NCI-H146 treated with DMSO at 0.1 percent for 48 hours (cell line): ENCODE measurements at regions not wholly inside any gene's neighbourhood (a gene's known extent, or its start where the extent isn't known, plus 50 kb on each side); places are given as distances from the start of the nearest gene placed in this dataset.
"Not testable (repeated sequence)": the region's sequence is repeated elsewhere in the genome, so short reads cannot be mapped to it uniquely, and the experiment has no call there.

ENCODE experiments used
- DNase-seq: peaks from one replicate; lab custom pipeline; 2025; ENCODE audit not compliant: unreplicated experiment; lab: John Stamatoyannopoulos, UW

DNA sequence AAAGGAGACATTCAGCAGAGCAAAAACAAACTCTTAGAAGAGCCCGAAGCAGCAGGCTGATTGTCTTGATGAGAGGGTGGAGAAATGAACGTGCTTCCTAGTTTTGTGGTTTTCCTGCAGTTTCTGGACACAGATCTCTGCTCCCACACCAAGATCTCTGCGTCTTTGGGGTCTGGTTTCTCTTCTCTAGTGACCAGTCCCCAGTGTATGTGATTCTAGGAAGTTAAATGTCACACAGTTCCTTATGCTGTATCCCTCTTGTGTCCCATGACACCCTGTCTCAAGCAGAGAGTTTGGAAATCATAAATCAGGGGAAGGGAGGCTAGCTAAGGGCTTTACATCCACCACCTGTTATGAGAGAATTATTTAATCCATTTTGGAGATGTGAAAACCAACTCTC, 55.4 kb upstream of the KLF14 start:
- no peak for DNase-seq

DNA sequence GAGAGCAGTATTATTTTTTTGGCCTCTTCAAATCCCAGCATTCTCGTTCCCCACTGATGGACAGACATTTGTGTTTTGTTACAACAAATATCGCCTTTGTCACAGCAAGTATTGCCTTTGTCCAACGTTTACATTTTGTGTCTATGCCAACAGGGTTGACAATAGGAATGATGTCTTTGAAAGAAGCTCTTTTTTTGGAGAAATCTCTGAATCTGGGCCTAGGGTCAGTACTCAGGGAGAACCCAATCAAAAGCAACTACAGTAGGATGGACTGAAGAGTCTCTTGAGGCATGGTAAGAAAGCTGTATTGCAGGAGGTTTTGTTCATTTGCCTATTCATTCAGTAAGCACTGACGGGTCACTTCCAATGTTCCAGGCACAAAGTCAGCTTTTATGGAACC, 57.7 kb upstream of the KLF14 start:
- no peak for DNase-seq

DNA sequence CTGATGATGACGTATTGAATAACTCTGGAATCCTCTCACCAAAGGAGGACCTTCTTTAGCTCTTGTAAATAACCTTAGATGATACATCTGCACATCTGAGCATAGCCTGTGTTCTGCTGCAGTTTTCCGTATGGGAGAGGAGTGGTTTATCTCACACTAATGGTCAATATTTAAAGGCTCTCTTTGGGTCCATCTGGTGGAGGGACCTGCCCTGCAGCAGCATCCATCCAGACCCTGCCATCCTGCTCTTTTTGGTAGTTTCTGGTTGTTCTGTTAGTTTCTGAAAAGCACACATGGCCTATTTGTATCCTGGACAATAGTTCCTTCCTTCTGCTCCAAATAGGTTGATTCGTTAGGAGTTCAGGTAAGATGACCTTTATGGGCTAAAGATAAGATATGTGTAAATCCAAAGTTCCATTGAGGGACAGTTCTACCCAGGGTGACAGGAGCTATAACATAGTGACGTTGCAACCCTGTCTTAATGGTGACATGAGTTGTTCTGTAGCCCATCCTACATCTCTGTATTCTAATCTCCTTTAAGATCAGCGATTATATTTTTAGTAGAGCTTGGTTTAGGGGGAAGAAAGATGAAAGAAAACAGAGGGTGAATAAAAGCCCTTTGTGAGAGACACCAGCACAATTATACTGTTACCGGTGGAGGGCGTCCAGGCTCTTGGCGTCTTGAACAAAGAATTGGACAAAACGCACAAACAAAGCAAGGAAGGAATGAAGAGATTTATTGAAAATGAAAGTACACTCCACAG, 60.0 kb upstream of the KLF14 start:
- no peak for DNase-seq

DNA sequence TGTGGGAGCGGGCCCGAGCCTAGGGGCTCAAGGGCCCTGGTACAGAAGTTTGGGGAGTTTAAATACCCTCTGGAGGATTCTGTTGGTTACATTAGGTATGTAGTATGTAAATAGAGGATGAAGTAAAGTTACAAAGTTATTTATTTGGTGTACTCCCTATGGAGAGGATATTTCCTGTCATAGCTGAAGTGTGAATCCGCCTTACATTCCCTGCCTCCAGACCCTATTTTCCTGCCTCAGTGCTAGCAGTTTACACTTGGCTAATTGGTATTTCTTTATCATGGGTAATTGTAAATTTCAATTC, 60.6 kb upstream of the KLF14 start:
- DNase-seq = no peak

DNA sequence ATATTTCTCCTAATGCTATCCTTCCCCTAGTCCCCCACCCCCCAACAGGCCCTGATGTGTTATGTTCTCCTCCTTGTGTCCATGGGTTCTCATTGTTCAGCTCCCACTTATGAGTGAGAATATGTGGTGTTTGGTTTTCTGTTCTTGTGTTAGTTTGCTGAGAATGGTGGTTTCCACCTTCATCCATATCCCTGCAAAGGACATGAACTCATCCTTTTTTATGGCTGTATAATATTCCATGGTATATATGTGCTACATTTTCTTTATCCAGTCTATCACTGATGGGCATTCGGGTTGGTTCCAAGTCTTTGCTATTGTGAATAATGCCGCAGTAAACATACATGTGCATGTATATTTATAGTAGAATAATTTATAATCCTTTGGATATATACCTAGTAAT, 62.4 kb upstream of the KLF14 start:
- DNase-seq = not testable (repeated sequence)

DNA sequence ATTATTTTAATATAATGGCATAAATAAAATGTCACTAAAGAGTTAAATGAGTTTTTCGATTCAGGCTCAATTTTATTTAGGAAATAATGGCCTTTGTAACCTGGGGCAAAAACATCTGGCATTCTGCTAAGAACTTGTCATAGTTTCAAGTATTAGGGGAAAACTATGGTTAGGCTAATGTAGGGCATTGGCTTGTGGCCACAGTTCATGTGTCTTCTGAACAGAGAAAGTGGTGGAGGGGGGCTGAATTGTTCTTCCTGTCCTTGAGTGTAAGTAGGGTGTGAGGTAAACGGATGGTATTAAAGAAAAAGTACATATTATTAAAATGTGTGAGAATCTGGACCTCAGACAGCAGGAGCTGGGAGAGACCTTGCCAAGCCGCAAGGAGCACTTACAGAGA, 69.1 kb upstream of the KLF14 start:
- no peak for DNase-seq

DNA sequence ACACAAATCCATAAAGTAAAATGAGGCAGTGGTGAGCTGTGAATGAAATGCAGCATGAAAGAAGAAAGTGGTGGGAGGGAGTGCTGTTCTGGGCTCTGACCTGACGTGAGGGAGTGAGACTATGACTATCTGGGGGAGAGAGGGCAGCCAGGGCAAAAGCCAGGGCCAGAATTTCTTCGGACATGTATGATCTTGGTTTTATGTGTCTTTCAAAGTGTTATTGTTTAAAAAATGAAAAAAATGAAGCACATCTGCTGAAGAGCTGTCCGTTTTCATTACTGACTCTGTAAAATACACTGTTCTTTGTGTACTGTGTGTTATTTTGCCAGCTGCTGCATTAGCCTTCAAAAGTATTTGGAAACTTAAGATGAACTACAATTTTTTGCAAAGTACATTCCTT, 70.2 kb upstream of the KLF14 start:
- no peak for DNase-seq

DNA sequence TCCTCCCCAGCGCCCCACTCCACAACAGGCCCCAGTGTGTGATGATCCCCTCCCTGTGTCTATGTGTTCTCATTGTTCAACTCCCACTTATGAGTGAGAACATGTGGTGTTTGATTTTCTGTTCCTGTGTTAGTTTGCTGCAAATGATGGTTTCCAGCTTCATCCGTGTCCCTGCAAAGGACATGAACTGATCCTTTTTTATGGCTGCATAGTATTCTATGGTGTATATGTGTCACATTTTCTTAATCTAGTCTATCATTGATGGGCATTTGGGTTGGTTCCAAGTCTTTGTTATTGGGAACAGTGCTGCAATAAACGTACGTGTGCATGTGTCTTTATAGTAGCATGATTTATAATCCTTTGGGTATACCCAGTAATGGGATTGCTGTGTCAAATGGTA, 78.8 kb upstream of the KLF14 start:
- not testable (repeated sequence) for DNase-seq

DNA sequence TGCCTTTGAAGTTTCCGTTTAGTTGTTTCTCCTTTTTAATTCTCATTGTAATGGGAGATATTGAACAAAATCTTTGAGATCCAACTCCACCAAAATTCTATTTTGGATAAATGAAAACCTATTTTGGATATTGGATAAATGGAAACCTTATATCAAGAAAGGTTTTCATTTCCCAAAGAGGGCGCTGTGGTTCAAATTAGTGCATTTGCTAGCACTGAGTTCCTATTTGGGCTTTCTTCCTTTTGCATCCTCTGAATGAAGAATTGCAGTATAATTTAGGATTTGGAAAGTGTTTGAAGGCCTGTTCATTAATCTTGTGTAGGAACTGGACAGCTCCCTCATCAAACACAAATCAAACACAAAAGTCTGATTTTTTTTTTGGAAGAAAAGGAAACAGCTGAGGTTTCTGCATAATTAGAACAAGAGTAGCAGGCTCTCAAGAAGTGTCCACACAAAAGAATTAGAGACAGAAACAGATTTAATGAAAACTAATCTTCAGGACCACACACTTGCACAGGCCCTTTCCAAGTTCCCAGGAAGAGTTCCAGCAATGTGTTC, 80.8 kb upstream of the KLF14 start:
- no peak for DNase-seq

DNA sequence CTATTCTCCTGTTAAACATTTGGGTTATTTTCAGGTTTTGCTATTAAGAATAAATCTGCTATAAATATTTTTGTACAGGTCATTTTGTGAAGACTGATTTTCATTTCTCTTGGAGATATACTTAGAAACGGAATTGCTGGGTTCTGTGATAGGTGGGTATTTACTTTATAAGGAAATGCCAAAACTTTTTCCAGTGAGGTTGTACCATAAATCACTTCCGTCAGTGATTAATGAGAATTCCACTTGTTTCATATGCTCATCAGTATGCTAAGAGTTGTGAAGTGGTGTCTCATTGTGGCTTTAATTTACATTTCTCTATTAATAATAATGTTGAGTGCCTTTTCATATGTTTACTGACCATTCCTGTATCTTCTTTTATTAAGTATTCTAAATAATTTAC, 84.0 kb upstream of the KLF14 start:
- no peak for DNase-seq

DNA sequence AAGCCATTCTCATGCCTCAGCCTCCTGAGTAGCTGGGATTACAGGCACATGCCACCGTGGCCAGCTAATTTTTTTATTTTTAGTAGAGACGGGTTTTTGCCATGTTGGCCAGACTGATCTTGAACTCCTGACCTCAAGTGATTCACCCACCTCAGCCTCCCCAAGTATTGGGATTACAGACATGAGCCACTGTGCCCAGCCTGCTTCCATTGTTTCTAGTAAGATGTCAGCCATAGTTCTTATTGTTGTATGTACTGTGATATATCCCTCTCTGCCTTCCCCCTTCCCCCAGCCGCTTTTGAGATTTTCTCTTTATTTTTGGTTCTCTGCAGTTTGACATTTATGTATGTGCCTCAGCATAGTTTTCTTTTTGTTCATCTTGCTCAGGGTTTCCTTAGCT, 87.9 kb upstream of the KLF14 start:
- DNase-seq = no peak

DNA sequence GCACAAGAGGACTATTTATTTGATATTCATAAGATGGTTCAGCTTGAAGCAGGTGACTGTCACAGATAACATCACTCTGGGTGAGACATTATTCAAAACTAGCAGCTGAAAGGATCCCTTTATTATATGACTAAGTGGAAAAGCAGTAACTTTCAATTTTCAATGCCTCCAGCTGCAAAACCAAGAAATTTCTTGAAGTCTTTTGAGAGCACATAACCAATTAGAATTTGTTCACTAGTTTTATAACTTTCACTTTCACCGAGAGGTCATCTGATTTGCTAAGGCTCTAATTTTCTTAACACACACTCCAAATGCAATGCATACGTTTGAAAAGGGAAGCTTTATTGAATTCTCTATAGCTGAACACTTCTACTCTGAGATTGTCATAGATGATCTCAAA, 88.6 kb upstream of the KLF14 start:
- DNase-seq = no peak

DNA sequence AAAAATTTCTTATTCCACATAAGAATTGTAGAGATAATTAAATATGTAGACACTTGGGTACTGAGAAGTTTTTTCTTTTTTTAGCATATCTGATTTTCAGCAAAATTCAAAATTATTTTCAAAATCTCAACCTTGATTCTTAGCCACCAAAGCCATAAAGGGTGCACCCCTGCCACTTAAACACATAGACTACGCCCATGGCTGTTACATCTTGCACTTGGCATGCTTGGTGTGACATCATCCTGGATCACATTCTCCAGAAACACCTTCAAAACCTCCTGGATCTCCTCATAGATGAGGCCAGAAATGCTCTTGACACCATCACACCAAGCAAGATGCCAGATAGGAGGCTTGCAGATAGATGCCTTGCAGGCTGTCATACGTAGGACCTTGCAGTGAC, 89.1 kb upstream of the KLF14 start:
- DNase-seq = no peak

DNA sequence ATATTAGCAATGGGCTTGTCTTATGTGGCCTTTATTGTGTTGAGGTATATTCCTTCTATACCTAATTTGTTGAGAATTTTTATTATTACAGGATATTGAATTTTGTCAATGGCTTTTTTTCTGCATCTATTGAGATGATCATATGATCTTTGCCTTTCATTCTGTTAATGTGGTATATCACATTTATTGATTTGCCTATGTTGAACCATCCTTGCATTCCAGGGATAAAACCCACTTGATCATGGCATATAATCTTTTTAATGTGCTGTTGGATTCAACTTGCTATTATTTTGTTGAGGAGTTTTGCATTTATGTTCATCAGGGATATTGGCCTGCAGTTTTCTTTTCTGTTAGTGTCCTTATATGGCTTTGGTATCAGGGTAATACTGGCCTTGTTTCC, 91.8 kb upstream of the KLF14 start:
- no peak for DNase-seq

DNA sequence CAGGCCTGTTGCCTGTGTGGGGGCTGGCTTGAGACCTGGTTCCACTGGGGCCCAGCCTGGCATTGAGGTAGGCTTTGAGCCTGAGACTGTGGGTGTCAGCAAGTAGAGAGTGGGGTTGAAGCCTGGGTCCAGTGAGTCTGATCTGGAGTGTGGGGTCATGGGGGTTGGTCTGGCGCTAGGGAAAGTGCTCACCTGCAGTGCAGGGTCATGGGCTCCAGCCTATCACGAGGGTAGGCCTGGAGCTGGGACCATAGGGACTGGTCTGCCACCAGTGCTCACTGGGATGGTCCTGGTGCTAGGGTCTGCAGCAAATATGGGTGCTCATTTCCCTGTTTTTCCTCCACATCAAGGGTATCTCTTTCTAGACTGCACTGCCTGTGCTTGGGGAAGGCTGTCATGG, 95.4 kb upstream of the KLF14 start:
- DNase-seq = no peak

DNA sequence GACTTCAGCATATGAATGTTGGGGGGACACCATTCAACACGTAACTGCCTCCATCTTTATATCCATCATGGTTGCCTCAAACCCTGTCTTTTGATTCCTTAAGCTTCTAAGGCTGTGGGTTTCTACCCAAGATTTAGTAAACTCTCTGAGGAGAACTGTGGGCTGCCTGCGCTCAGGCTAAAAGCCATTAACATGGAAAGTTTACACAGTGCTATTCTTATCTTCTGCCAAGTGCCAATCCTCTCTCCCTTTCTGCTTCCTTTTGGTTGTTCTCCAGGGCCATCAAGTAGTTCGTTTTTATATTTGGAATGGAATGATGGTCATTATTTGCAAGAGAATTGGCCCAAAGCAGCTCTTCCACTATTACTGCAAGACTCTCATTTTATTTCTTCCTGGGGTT, 97.3 kb upstream of the KLF14 start:
- no peak for DNase-seq

DNA sequence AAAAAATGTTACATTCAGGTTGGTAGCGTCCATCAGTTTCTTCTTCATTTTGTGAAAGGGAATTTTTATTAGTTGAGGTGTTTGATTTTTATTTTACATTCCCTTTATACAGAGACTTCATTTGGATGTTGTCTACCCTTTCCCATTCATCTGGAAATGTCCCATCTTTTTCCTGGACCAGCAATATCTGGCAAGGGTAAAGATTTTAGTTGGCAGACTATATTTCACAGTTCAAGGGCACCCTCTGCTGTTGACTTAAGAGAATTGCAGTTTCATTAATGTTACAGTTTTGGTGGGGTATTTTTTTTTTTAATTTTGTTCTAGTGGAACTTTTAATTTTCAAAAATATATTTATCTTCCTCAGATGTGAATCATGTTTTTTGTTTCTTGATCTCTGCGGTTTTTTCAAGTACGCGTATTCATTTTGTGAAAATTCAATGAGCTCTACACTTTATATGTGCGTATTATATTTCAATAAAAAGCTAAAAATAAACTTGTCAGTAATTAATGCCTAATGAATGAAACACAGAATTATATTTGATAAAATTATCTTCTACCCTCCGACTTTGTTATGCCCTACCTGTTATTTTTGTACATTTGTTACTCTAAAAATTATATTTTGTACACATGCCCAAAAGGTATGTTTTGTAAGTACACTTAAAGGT, 97.9 kb upstream of the KLF14 start:
- DNase-seq = peak; percentile 18

DNA sequence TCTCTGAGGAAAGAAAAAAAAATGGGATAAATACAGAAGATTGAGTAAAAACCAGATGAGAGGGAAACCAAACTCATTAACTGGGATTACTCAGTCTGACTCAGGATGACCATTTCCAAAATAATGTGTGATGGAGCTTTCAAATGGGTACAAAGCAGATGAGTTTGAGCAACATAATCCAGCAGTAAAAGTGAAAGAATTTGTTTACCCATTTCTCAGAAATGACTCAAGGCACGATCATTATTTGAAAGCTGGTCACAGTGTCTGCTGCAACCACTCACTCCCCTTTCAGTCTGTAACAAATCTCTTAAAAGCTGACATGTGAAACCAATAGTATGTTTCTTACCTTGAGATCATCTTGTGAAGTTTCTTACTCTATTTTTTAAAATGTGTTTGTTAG, 104.7 kb upstream of the KLF14 start:
- no peak for DNase-seq

DNA sequence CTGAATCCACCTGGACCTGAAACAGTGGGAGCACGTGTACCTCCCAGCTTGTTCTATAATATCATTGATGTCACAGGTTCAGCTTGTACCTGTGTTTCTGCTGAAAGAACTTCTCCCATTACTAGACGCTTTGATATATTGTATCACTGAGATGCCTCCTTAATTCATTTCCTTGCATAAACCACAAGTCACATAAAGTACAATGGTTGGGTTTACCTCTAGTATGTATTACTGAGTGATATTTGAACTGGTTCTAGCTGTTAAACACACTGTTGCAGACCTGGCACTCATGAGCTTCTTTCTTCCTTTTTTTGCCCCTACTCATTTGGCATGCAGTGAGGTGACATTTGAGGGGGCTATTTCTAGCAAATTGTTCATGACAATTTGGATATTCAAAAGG, 106.6 kb upstream of the KLF14 start:
- no peak for DNase-seq

DNA sequence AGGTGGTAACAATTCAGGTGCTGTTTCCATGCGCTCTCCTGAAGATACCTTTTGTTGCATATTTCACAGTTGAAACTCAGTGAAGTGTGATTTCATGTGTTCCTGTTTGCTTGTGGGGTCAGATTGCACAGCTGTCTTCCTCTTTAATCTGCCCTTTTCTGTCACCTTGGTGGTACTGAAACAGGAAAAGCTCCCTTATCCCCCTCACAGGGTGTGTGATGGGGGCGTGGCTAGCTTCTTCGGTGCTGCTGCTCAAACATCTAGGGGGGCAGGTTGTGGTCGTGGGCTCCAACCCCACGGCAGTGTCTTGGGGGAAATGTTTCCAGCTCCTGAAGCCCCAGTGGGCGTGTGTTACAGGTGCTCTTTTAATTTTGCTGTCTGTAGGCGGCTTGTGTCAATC, 107.4 kb upstream of the KLF14 start:
- DNase-seq = no peak

DNA sequence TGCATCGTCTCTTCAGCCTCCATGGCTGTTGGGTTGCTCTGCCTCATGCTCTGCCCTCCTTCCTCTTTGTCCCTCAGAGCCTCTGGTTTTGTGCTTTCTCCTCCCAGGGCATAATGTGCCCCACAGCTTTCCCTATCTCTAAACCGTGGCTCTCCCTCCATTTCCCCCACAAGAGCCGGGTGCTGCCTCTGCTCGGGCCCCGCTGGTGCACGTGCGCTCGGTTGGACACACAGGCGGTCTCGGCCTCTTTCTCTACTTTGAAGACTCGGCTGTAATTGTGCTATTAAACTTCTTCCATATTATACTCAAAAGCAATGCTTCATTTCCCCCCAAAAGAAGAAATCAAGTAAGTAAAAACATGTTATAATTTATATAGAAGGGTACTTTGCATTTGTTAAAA, 109.7 kb upstream of the KLF14 start:
- DNase-seq = no peak

DNA sequence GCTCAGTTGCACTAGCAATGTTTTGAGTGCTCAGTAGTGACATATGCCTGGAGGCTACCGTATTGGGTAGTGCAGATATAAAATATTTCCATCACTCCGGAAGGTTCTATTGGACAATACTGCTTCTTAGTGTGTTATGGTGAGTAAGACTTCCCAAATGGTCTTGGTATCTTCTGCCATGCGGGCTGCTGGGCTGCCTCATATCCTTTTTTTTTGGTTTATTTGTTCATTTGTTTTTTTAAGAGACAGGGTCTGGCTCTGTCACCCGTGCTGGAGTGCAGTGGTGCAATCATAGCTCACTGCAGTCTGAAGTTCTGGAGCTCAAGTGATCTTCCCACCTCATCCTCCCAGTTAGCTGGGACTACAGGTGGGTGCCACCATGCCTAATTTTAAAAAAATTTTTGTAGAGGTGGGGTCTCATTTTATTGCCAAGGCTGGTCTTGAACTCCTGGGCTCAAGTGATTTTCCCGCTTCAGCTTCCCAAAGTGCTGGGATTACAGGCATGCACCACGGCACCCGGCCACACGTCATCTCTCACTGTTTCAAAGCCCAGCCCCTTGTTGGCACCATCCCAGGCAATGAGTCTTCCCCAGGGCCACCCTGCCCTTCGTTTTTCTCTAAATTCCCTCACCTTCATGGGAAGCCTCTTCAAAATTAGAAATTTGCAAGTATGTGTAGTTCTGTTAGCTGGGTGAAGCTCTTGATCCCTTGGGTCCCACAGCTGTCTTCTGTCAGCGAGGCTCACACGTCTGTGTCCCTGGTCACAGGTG, 111.0 kb upstream of the KLF14 start:
- DNase-seq = no peak
